Peyer's patch (tissue), 4 donors: ENCODE measurements at regions not wholly inside any gene's neighbourhood (a gene's known extent, or its start where the extent isn't known, plus 50 kb on each side); places are given as distances from the start of the nearest gene placed in this dataset.

Experiments used
- DNase-seq, 3 donors: peaks; one replicate each; pipeline ENCODE4 v3.0.0-alpha.2; 2017 to 2019
- H3K27ac ChIP-seq, 4 donors: fragments of 200-600 bp; sonication (generic); one replicate each; pipeline ENCODE4 v1.5.1; 2016 to 2019
- H3K27me3 ChIP-seq, 2 donors: fragments of 200-600 bp; sonication (generic); one replicate each; pipeline ENCODE4 v1.5.1; 2019
- H3K36me3 ChIP-seq, 3 donors: fragments of 200-600 bp; sonication (generic); one replicate each; pipeline ENCODE4 v1.5.1; 2016 to 2019
- H3K4me1 ChIP-seq, 4 donors: fragments of 200-600 bp; sonication (generic); one replicate each; pipeline ENCODE4 v1.5.1; 2016 to 2019
- H3K4me3 ChIP-seq, 4 donors: fragments of 200-600 bp; sonication (generic); 1 replicate in 3 of 4; 2 replicates in 1 of 4; pipeline ENCODE4 v1.5.1; 2016 to 2019; ENCODE audit warnings: mild to moderate bottlenecking in 1 of 4
- H3K9me3 ChIP-seq, 4 donors: fragments of 200-600 bp; sonication (generic); one replicate each; pipeline ENCODE4 v1.5.1; 2016 to 2019; ENCODE audit warnings: mild to moderate bottlenecking in 1 of 4
- CTCF ChIP-seq, 6 experiments: fragments of 450-650 bp in 4 of 6; fragments of 200-600 bp in 2 of 6; sonication (generic) in 1 of 6; IDR thresholded peaks; one replicate each; pipeline ENCODE4 v1.5.1; 2017 to 2019; ENCODE audit warnings: antibody characterized with exemption in 6 of 6, mild to moderate bottlenecking in 3 of 6, moderate library complexity in 1 of 6
- POLR2A ChIP-seq, 2 donors: fragments of 450-650 bp; IDR thresholded peaks; one replicate each; pipeline ENCODE4 v1.5.1; 2017; ENCODE audit warnings: antibody characterized with exemption in 2 of 2, mild to moderate bottlenecking in 2 of 2, moderate library complexity in 2 of 2

- Histone ChIP-seq H3K27me3 (no peaks in the 10 kb centered on the region), H3K9me3 (no peaks in the 10 kb centered on the region), H3K27ac (no peak overlapping the region), H3K36me3 (no peaks in the 10 kb centered on the region), H3K4me3 (no peak overlapping the region), H3K4me1 (no peaks in the 10 kb centered on the region)
- no peak for DNase-seq
- TF ChIP-seq POLR2A (IDR thresholded peaks at IDR 0.05) (no peak), CTCF (IDR thresholded peaks at IDR 0.05) (no peak)
These were observed 208.4 kb upstream of the LRP1B start for GRCh38 chr2:142339261-142339660.

DNA sequence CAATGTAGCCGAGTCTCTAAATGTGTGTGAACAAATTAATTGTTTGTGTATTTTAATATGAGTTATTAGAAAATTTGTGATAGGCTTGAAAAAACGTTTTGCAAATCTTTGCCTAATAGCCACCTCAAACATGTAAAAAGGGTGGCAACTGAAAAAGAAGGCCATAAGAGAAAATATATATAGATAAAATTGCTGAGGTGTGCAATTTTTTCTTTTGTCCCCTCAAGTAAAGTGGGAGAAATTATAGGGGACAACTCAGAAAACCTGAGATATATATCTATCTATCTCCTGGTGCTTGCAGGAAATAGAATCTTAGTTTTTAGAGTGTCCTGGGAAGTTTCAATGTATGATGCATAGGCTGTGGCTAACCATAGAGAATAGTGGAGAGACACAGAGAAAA, 201.4 kb upstream of the LRP1B start:
- DNase-seq = no peak
- H3K36me3 ChIP-seq = no peaks in the 10 kb centered on the region
- no peaks in the 10 kb centered on the region for H3K9me3 ChIP-seq

DNA sequence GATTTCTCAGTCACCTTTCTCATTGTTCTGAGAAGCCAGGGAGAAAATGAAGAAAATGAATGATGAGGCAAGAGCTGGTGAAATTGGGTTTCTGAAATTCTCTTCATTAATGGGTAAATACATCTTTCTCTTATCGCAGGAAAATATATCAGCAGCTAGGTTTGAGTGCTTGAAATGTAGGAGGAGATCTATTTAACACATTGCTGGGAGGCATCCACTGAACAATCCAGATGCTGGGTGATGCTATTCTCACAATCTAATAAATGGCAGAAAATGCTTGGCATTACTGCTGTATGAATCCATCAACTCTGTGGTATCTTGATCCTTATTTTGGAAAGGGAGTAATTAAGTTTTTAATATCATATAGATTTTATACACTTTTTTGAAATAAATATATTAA, 199.6 kb upstream of the LRP1B start:
- no peaks in the 10 kb centered on the region for H3K4me1 ChIP-seq
- no peak overlapping the region for H3K4me3 ChIP-seq
- no peaks in the 10 kb centered on the region for H3K27me3 ChIP-seq
- no peaks in the 10 kb centered on the region for H3K36me3 ChIP-seq
- no peak overlapping the region for H3K27ac ChIP-seq
- H3K9me3 ChIP-seq = no peaks in the 10 kb centered on the region
- TF ChIP-seq CTCF (IDR thresholded peaks at IDR 0.05) = no peak
- TF ChIP-seq POLR2A (IDR thresholded peaks at IDR 0.05) = no peak
- no peak for DNase-seq

More for the DNA sequence above, 201.4 kb upstream of the LRP1B start:
- H3K4me3 ChIP-seq = no peak overlapping the region
- no peaks in the 10 kb centered on the region for H3K27me3 ChIP-seq
- TF ChIP-seq CTCF (IDR thresholded peaks at IDR 0.05) (no peak), POLR2A (IDR thresholded peaks at IDR 0.05) (no peak)
- no peak overlapping the region for H3K27ac ChIP-seq
- H3K4me1 ChIP-seq = no peaks in the 10 kb centered on the region

GRCh38 chr2:142325870-142326269, 195.1 kb upstream of the LRP1B start:
- no peak for DNase-seq
- H3K4me1 ChIP-seq = no peaks in the 10 kb centered on the region
- H3K9me3 ChIP-seq = no peaks in the 10 kb centered on the region
- TF ChIP-seq POLR2A (IDR thresholded peaks at IDR 0.05) (no peak), CTCF (IDR thresholded peaks at IDR 0.05) (no peak)
- H3K4me3 ChIP-seq = no peak overlapping the region
- no peak overlapping the region for H3K27ac ChIP-seq
- no peaks in the 10 kb centered on the region for H3K36me3 ChIP-seq
- no peaks in the 10 kb centered on the region for H3K27me3 ChIP-seq

GRCh38 chr2:142323206-142323605, 192.4 kb upstream of the LRP1B start:
- Histone ChIP-seq H3K4me3 (no peak overlapping the region), H3K27me3 (no peaks in the 10 kb centered on the region), H3K4me1 (no peaks in the 10 kb centered on the region), H3K27ac (no peak overlapping the region), H3K9me3 (no peaks in the 10 kb centered on the region), H3K36me3 (no peaks in the 10 kb centered on the region)
- TF ChIP-seq POLR2A (IDR thresholded peaks at IDR 0.05) (no peak), CTCF (IDR thresholded peaks at IDR 0.05) (no peak)
- DNase-seq = no peak

GRCh38 chr2:142321706-142322280, 191.0 kb upstream of the LRP1B start:
- H3K27ac ChIP-seq = no peak overlapping the region
- H3K27me3 ChIP-seq = no peaks in the 10 kb centered on the region
- H3K36me3 ChIP-seq = no peaks in the 10 kb centered on the region
- no peak for DNase-seq
- H3K9me3 ChIP-seq = no peaks in the 10 kb centered on the region
- no peaks in the 10 kb centered on the region for H3K4me1 ChIP-seq
- no peak for TF ChIP-seq CTCF (IDR thresholded peaks at IDR 0.05)
- no peak for TF ChIP-seq POLR2A (IDR thresholded peaks at IDR 0.05)
- no peak overlapping the region for H3K4me3 ChIP-seq
